ENCODE measurements at regions not wholly inside any gene's neighbourhood (a gene's known extent, or its start where the extent isn't known, plus 50 kb on each side); places are given as distances from the start of the nearest gene placed in this dataset.

- DNase-seq = no peak
These were observed 421.5 kb upstream of the USP24 start for GRCh38 chr1:55636696-55637095.

- no peak for DNase-seq
These were observed 420.7 kb upstream of the USP24 start for GRCh38 chr1:55635856-55636255.

GRCh38 chr1:55634516-55634915 lies 419.4 kb upstream of the USP24 start:
- no peak for DNase-seq

GRCh38 chr1:55632906-55633305 lies 417.7 kb upstream of the USP24 start:
- DNase-seq = no peak

GRCh38 chr1:55632058-55632457 lies 416.9 kb upstream of the USP24 start:
- DNase-seq = no peak

GRCh38 chr1:55631509-55631908 lies 416.3 kb upstream of the USP24 start:
- DNase-seq = no peak

- DNase-seq = no peak
These were observed 411.2 kb upstream of the USP24 start for GRCh38 chr1:55626326-55626725.

- no peak for DNase-seq
These were observed 409.6 kb upstream of the USP24 start for GRCh38 chr1:55624766-55625165.

GRCh38 chr1:55623311-55623710 lies 408.1 kb upstream of the USP24 start:
- DNase-seq = no peak

GRCh38 chr1:55622074-55622473 lies 406.9 kb upstream of the USP24 start:
- DNase-seq = no peak

- no peak for DNase-seq
These were observed 403.0 kb upstream of the USP24 start for GRCh38 chr1:55618199-55618598.

- DNase-seq = no peak
These were observed 402.3 kb upstream of the USP24 start for GRCh38 chr1:55617288-55617982.

- DNase-seq = no peak
These were observed 397.8 kb upstream of the USP24 start for GRCh38 chr1:55612988-55613387.

- DNase-seq = no peak
These were observed 396.0 kb upstream of the USP24 start for GRCh38 chr1:55611123-55611522.

- no peak for DNase-seq
These were observed 395.0 kb upstream of the USP24 start for GRCh38 chr1:55610203-55610602.

- no peak for DNase-seq
These were observed 394.5 kb upstream of the USP24 start for GRCh38 chr1:55609630-55610029.

GRCh38 chr1:55605155-55605554 lies 390.0 kb upstream of the USP24 start:
- DNase-seq = no peak

- DNase-seq = no peak
These were observed 389.6 kb upstream of the USP24 start for GRCh38 chr1:55604749-55605148.

- DNase-seq = no peak
These were observed 389.0 kb upstream of the USP24 start for GRCh38 chr1:55604179-55604578.

- DNase-seq = no peak
These were observed 385.1 kb upstream of the USP24 start for GRCh38 chr1:55600242-55600641.

GRCh38 chr1:55597910-55598309 lies 382.7 kb upstream of the USP24 start:
- DNase-seq = no peak

- no peak for DNase-seq
These were observed 379.5 kb upstream of the USP24 start for GRCh38 chr1:55594701-55595100.

GRCh38 chr1:55593298-55593697 lies 378.1 kb upstream of the USP24 start:
- DNase-seq = no peak

GRCh38 chr1:55592122-55592521 lies 377.0 kb upstream of the USP24 start:
- no peak for DNase-seq

GRCh38 chr1:55589671-55590297 lies 374.6 kb upstream of the USP24 start:
- DNase-seq = no peak
